ENCODE measurements at regions not wholly inside any gene's neighbourhood (a gene's known extent, or its start where the extent isn't known, plus 50 kb on each side); places are given as distances from the start of the nearest gene placed in this dataset.
"Not testable (repeated sequence)": the region's sequence is repeated elsewhere in the genome, so short reads cannot be mapped to it uniquely, and the experiment has no call there.

DNA sequence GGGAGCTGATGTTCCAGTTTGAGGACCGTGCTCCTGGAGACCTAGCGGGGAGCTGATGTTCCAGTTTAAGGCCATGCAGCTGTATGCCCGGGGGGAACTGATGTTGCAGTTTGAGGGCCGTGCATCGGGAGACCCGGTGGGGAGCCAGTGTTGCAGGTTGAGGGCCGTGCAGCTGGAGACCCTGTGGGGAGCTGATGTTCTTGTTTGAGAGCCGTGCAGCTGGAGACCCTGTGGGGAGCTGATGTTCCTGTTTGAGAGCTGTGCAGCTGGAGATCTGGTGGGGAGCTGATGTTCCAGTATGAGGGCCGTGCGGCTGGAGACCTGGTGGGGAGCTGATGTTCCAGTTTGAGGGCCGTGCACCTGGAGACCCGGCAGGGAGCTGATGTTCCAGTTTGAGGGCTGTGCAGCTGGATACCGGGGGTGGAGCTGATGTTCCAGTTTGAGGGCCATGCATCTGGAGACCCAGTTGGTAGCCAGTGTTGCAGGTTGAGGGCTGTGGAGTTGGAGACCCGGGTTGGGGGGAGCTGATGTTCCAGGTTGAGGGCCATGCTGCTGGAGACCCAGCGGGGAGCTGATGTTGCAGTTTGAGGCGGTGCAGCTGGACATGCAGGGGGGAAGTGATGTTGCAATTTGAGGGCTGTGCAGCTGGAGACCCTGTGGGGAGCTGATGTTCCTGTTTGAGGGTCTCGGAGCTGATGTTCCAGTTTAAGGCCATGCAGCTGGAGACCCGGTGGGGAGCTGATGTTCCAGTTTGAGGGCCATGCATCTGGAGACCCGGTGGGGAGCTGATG is 64.4 kb upstream of the APOD start:
- H3K36me3 ChIP-seq (ENCODE audit: control insufficient read depth, insufficient read depth, low read length); H3K9me3 ChIP-seq (ENCODE audit: control insufficient read depth, low read length); H3K4me1 ChIP-seq (ENCODE audit: control insufficient read depth, insufficient read depth, low read length, poor library complexity, severe bottlenecking); H3K4me3 ChIP-seq (ENCODE audit: extremely low read depth, insufficient read depth, low read length, poor library complexity, severe bottlenecking); H3K27ac ChIP-seq (ENCODE audit: low read depth, low read length, severe bottlenecking): not testable (repeated sequence)
- 94 to 97% methylated on average over 7 to 11 of the region's 19 CpGs for WGBS, 2 experiments (ENCODE audit: insufficient coverage in 2 of 2)

- 83 to 86% methylated on average over 6 to 7 of the region's 8 CpGs for WGBS, 2 experiments (ENCODE audit: insufficient coverage in 2 of 2)
- H3K36me3 ChIP-seq (ENCODE audit: control insufficient read depth, insufficient read depth, low read length): not testable (repeated sequence)
Observed at GRCh38 chr3:195645872-195646271, 62.1 kb upstream of the APOD start.

GRCh38 chr3:195643245-195643644 is 59.5 kb upstream of the APOD start:
- not testable (repeated sequence) for H3K27ac ChIP-seq (ENCODE audit: low read depth, low read length, severe bottlenecking); H3K9me3 ChIP-seq (ENCODE audit: control insufficient read depth, low read length); H3K36me3 ChIP-seq (ENCODE audit: control insufficient read depth, insufficient read depth, low read length); H3K4me3 ChIP-seq (ENCODE audit: extremely low read depth, insufficient read depth, low read length, poor library complexity, severe bottlenecking); H3K4me1 ChIP-seq (ENCODE audit: control insufficient read depth, insufficient read depth, low read length, poor library complexity, severe bottlenecking)
- WGBS, 2 experiments (ENCODE audit: insufficient coverage in 2 of 2): 75 to 76% methylated on average over 4 of the region's 11 CpGs

More at GRCh38 chr3:195645872-195646271, 62.1 kb upstream of the APOD start:
- not testable (repeated sequence) for H3K9me3 ChIP-seq (ENCODE audit: control insufficient read depth, low read length); H3K27ac ChIP-seq (ENCODE audit: low read depth, low read length, severe bottlenecking); H3K4me1 ChIP-seq (ENCODE audit: control insufficient read depth, insufficient read depth, low read length, poor library complexity, severe bottlenecking); H3K4me3 ChIP-seq (ENCODE audit: extremely low read depth, insufficient read depth, low read length, poor library complexity, severe bottlenecking)

DNA sequence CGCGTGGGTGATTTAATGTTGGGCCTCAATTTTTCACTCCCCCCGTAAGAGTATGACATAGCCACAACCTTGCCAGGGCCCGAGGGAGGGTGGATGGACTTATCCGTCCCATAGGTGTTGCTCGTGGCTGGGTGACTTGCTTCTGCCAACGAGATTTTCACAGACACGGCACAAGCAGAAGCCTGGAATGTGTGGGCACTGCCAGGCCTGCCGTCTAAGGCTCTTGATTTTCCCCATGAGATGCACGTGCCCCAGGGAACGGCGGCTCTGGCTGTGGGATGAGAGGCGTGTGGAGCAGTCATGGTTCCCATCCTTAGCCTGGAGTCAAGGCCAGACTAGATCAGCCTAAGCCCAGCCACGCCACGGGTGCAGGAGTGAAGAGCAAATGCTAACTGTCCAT is 58.6 kb upstream of the APOD start:
- not testable (repeated sequence) for H3K4me3 ChIP-seq (ENCODE audit: extremely low read depth, insufficient read depth, low read length, poor library complexity, severe bottlenecking); H3K4me1 ChIP-seq (ENCODE audit: control insufficient read depth, insufficient read depth, low read length, poor library complexity, severe bottlenecking); H3K36me3 ChIP-seq (ENCODE audit: control insufficient read depth, insufficient read depth, low read length); H3K27ac ChIP-seq (ENCODE audit: low read depth, low read length, severe bottlenecking); H3K9me3 ChIP-seq (ENCODE audit: control insufficient read depth, low read length)
- 88% methylated on average over 13 of the region's 15 CpGs for WGBS, 2 experiments (ENCODE audit: insufficient coverage in 2 of 2)

DNA sequence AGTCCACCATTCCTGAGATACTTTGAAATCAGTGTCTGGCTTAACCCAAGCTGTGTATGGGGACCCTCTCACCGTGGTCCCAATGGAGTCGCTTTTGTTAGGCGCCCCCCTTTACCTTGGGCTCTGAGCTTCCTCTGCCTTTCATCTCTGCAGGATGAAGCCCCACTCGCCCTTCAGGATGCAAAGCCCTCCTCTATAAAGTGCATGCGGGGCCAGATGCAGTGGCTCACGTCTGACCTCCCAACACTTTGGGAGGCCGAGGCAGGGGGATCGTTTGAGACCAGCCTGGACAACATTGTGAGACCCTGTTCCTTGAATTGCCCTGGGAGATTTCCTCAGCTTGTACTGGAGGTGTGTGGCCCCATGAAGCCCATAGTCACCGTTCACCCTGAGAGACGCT is 54.7 kb upstream of the APOD start:
- not testable (repeated sequence) for H3K36me3 ChIP-seq (ENCODE audit: control insufficient read depth, insufficient read depth, low read length); H3K9me3 ChIP-seq (ENCODE audit: control insufficient read depth, low read length); H3K4me3 ChIP-seq (ENCODE audit: extremely low read depth, insufficient read depth, low read length, poor library complexity, severe bottlenecking); H3K4me1 ChIP-seq (ENCODE audit: control insufficient read depth, insufficient read depth, low read length, poor library complexity, severe bottlenecking); H3K27ac ChIP-seq (ENCODE audit: low read depth, low read length, severe bottlenecking)
- 81 to 89% methylated on average over 3 to 4 of the region's 10 CpGs for WGBS, 2 experiments (ENCODE audit: insufficient coverage in 2 of 2)

GRCh38 chr3:195637473-195638233 is 53.9 kb upstream of the APOD start:
- not testable (repeated sequence) for H3K4me3 ChIP-seq (ENCODE audit: extremely low read depth, insufficient read depth, low read length, poor library complexity, severe bottlenecking); H3K9me3 ChIP-seq (ENCODE audit: control insufficient read depth, low read length); H3K27ac ChIP-seq (ENCODE audit: low read depth, low read length, severe bottlenecking); H3K36me3 ChIP-seq (ENCODE audit: control insufficient read depth, insufficient read depth, low read length); H3K4me1 ChIP-seq (ENCODE audit: control insufficient read depth, insufficient read depth, low read length, poor library complexity, severe bottlenecking)
- WGBS, 2 experiments (ENCODE audit: insufficient coverage in 2 of 2): no CpG with 5 or more reads among the region's 15 CpGs

DNA sequence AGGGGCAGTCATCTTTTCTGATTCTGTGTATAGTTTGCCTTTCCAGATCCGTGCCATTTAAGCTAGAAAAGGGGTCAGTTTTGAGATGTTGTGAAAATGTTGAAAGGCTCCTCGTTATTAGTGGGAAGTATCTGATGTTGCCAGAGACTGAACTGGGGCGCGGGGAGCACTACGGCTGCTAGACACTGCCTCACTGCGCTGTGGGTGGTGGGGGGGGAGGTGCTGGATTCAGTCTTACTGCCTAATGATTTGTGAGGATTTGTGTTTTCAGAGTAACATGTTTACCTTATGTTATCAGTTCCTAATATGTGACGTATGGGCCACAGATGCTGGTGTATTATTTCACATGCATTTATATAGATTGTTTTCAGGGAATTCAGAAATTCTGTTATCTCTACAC is 53.3 kb upstream of the APOD start:
- WGBS, 2 experiments (ENCODE audit: insufficient coverage in 2 of 2): no CpG with 5 or more reads among the region's 7 CpGs
- H3K9me3 ChIP-seq (ENCODE audit: control insufficient read depth, low read length); H3K36me3 ChIP-seq (ENCODE audit: control insufficient read depth, insufficient read depth, low read length); H3K4me1 ChIP-seq (ENCODE audit: control insufficient read depth, insufficient read depth, low read length, poor library complexity, severe bottlenecking); H3K4me3 ChIP-seq (ENCODE audit: extremely low read depth, insufficient read depth, low read length, poor library complexity, severe bottlenecking); H3K27ac ChIP-seq (ENCODE audit: low read depth, low read length, severe bottlenecking): not testable (repeated sequence)

DNA sequence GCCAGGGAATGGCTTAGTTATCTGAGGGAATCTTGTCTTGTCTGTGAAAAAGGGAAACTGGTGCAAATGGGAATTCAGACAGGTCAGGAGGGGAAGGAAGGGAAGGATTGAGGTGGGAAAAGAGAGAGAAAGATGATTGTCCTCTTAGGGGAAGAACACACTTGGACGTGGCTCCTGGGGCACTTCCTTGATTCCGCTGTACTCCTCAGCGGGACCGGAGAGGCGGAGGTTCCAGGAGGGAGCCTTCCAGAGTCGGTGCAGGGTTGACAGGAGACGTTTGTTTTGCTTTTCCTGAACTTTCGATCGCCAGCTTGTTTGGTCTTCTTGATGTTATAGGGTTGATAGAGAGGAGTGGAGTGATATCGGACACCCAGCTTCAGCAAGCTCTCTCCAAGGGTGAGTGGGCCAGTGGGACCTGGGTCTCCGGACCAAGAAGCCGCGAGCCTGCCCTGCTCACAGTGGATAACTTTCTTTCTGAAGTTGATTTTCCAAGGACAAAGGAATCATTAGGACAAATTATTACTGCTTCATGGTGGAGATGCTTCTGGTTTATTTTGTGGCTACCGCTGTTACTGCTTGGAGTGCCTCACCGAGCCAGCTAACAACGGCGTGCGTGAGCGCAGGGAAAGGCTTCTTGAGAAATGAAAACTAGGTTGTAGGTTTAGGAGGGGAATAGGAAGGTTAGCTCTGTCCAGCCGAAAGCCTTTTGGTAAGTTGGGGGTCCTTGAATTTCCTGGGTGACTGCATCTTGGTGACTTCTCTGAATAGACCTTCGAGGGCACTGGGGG is 52.4 kb upstream of the APOD start:
- not testable (repeated sequence) for H3K36me3 ChIP-seq (ENCODE audit: control insufficient read depth, insufficient read depth, low read length); H3K4me1 ChIP-seq (ENCODE audit: control insufficient read depth, insufficient read depth, low read length, poor library complexity, severe bottlenecking); H3K9me3 ChIP-seq (ENCODE audit: control insufficient read depth, low read length); H3K27ac ChIP-seq (ENCODE audit: low read depth, low read length, severe bottlenecking)
- 56 to 82% methylated on average over 4 to 5 of the region's 21 CpGs for WGBS, 2 experiments (ENCODE audit: insufficient coverage in 2 of 2)
- peak overlapping the region; percentile 14 for H3K4me3 ChIP-seq (ENCODE audit: extremely low read depth, insufficient read depth, low read length, poor library complexity, severe bottlenecking)

DNA sequence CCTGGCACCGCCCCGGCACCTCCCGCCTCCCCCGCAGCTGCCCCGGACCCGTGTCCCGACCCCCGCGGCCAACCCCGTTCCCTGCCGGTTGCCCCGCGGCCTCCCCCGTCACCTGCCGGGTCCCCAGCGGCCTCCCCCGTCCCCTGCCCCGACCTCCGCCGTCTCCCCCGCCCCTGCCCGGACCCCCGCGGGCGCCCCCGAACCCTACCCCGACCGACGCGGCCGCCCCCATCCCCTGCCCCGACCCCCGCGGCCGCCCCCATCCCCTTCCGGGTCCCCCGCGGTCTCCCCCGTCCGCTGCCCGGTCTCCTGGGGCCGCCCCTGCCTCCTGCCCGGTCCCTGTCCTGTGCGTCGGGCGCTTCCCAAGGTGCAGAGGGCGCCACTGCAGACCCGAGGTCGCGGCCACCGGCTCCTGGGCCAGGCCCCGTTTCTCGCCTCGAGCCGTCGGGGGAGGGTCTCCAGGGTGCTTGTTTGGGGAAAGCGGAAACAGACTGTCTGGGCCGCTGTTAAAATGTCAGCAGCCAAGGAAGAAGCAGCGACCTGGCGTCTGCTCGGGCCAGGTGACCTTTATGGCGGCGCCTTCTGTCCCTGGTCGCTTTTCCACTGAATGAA is 51.6 kb upstream of the APOD start:
- not testable (repeated sequence) for H3K4me1 ChIP-seq (ENCODE audit: control insufficient read depth, insufficient read depth, low read length, poor library complexity, severe bottlenecking); H3K9me3 ChIP-seq (ENCODE audit: control insufficient read depth, low read length); H3K36me3 ChIP-seq (ENCODE audit: control insufficient read depth, insufficient read depth, low read length); H3K27ac ChIP-seq (ENCODE audit: low read depth, low read length, severe bottlenecking)
- no CpG with 5 or more reads among the region's 64 CpGs for WGBS, 2 experiments (ENCODE audit: insufficient coverage in 2 of 2)
- H3K4me3 ChIP-seq (ENCODE audit: extremely low read depth, insufficient read depth, low read length, poor library complexity, severe bottlenecking): peak overlapping the region; percentile 14

DNA sequence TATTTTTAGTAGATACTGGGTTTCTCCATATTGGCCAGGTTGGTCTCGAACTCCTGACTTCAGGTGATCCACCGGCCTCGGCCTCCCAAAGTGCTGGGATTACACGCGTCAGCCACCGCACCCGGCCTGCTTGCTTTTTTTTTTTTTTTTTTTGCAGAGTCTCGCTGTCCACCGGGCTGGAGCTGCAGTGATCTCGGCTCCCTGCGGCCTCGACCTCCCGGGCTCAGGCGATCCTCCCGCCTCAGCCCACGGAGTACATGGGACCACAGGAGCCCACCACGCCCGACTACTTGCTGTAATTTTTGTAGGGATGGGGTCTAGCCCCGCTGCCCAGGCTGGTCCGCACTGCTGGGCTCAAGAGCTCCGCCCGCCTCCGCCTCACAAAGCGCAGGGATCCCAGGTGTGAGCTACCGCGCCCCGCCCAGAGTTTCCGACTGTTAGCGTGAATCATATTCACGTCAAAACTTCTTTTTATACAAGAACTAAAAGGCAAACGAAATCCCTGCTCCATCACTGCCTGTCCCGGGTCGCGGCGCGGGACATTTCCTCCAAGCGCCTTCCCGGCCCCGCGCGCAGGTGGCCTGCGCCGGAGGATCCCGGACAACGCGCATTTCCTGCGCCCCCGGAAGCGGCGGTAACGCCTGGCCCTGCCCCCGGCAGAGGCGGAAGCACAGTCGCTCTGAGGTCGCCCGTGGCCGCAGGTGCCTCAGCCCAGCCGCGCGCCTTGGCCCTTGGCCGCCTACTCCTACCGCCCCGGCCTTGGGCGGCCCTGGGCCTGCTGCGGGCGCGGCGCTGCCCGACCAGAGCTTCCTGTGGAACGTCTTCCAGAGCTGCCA is 50.9 kb upstream of the APOD start:
- not testable (repeated sequence) for H3K9me3 ChIP-seq (ENCODE audit: control insufficient read depth, low read length); H3K36me3 ChIP-seq (ENCODE audit: control insufficient read depth, insufficient read depth, low read length); H3K4me1 ChIP-seq (ENCODE audit: control insufficient read depth, insufficient read depth, low read length, poor library complexity, severe bottlenecking); H3K27ac ChIP-seq (ENCODE audit: low read depth, low read length, severe bottlenecking)
- WGBS, 2 experiments (ENCODE audit: insufficient coverage in 2 of 2): 0% methylated on average over 6 of the region's 70 CpGs; no CpG with 5 or more reads in 1 of the 2 experiments
- H3K4me3 ChIP-seq (ENCODE audit: extremely low read depth, insufficient read depth, low read length, poor library complexity, severe bottlenecking): peak overlapping the region; percentile 42
